SK-N-MC (cell line): ENCODE measurements at regions not wholly inside any gene's neighbourhood (a gene's known extent, or its start where the extent isn't known, plus 50 kb on each side); places are given as distances from the start of the nearest gene placed in this dataset.

Experiments used
- EZH2 ChIP-seq: fragments of 200-600 bp; sonication (generic); IDR thresholded peaks from one replicate; pipeline ENCODE4 v1.6.1; 2017; ENCODE audit warnings: antibody characterized with exemption
- FOXP2 ChIP-seq: optimal IDR thresholded peaks from 2 replicates; pipeline ENCODE3; 2011; ENCODE audit warnings: mild to moderate bottlenecking, moderate library complexity; ENCODE audit not compliant: insufficient read depth; ENCODE audit errors: extremely low read length, control extremely low read depth
- POLR2AphosphoS5 ChIP-seq: IDR thresholded peaks from 2 replicates; pipeline ENCODE4 v1.6.1; 2012; ENCODE audit warnings: mild to moderate bottlenecking, low read depth, low read length, borderline replicate concordance

DNA sequence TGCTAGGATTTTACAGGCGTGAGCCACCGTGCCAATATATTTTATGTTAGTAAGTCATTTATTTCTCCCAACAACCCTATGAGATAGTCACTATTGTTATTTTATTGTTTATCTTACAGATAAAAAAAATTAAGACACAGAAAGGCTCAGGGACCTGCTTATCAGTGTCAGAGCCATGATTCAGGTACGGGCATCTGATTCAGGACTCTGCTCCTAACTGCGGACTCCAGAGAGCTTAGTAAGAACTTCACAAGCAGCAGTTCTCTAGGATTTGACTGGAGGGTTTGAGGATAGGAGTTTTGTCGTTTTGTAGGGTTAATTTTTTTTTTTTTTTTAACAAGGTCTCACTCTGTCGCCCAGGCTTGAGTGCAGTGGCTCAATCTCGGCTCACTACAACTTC, 174.2 kb downstream of the BCL11A start:
- TF ChIP-seq EZH2 = no peak
- TF ChIP-seq POLR2AphosphoS5 = no peak
- TF ChIP-seq FOXP2 = no peak
